ENCODE measurements at regions not wholly inside any gene's neighbourhood (a gene's known extent, or its start where the extent isn't known, plus 50 kb on each side); places are given as distances from the start of the nearest gene placed in this dataset.

DNA sequence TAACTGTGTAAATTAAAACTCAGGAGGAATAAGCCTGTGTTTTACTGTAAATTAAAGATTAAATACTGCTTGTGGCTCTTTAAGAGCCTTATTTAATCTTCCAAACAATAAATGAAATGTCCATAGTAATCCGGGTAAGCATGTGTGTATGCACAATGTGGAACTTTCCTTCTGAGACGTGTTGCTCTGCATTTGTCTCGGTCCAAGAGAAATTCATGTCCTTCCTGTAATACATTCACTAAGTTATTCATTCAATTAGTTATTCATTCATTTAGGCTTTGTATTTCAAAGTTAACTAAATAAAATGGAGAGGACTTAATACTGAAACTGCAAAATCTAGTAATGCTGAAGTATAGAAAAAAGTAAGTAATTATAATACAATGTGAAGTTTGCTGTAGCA lies 2728.8 kb downstream of the PCDH7 start:
- H3K79me2 ChIP-seq = no peaks in the 10 kb centered on the region
- TF ChIP-seq EZH2 (IDR thresholded peaks at IDR 0.05; ENCODE audit: borderline replicate concordance) = no peak
- no peak for TF ChIP-seq CTCF (IDR thresholded peaks at IDR 0.05; ENCODE audit: poor library complexity)
- TF ChIP-seq EZH2phosphoT487 (IDR thresholded peaks at IDR 0.05; ENCODE audit: low read depth, severe bottlenecking, unreplicated experiment) = no peak
- H3K9me2 ChIP-seq (replicated peaks; ENCODE audit: insufficient read depth) = no peaks in the 10 kb centered on the region
- H3K4me3 ChIP-seq = no peak overlapping the region
- H3K4me1 ChIP-seq (ENCODE audit: insufficient read depth) = no peaks in the 10 kb centered on the region
- H3K4me2 ChIP-seq = no peak overlapping the region
- DNase-seq (ENCODE audit: low spot score) = no peak
- H3K36me3 ChIP-seq (replicated peaks; ENCODE audit: insufficient read depth, low read depth) = no peaks in the 10 kb centered on the region
- no peaks in the 10 kb centered on the region for H4K20me1 ChIP-seq (ENCODE audit: insufficient read depth, poor library complexity, severe bottlenecking)
- H3K27me3 ChIP-seq = no peaks in the 10 kb centered on the region
- H3K27ac ChIP-seq = no peak overlapping the region
- no peak overlapping the region for H2AFZ ChIP-seq
- 77% methylated on average over 3 of the region's 3 CpGs for WGBS (ENCODE audit: low lambda C conversion rate, missing lambda C conversion rate)
- no peaks in the 10 kb centered on the region for H3K9me3 ChIP-seq (ENCODE audit: low read depth)

- H3K27ac ChIP-seq = no peak overlapping the region
- H3K4me2 ChIP-seq = no peak overlapping the region
- no peak for TF ChIP-seq EZH2phosphoT487 (IDR thresholded peaks at IDR 0.05; ENCODE audit: low read depth, severe bottlenecking, unreplicated experiment)
- no peak for TF ChIP-seq EZH2 (IDR thresholded peaks at IDR 0.05; ENCODE audit: borderline replicate concordance)
- no peak for TF ChIP-seq CTCF (IDR thresholded peaks at IDR 0.05; ENCODE audit: poor library complexity)
- no peaks in the 10 kb centered on the region for H3K4me1 ChIP-seq (ENCODE audit: insufficient read depth)
- no peaks in the 10 kb centered on the region for H3K9me2 ChIP-seq (replicated peaks; ENCODE audit: insufficient read depth)
- no peak for DNase-seq (ENCODE audit: low spot score)
- no peaks in the 10 kb centered on the region for H3K27me3 ChIP-seq
- no peaks in the 10 kb centered on the region for H3K36me3 ChIP-seq (replicated peaks; ENCODE audit: insufficient read depth, low read depth)
- no peak overlapping the region for H2AFZ ChIP-seq
- no peaks in the 10 kb centered on the region for H3K79me2 ChIP-seq
- no peaks in the 10 kb centered on the region for H4K20me1 ChIP-seq (ENCODE audit: insufficient read depth, poor library complexity, severe bottlenecking)
- no peaks in the 10 kb centered on the region for H3K9me3 ChIP-seq (ENCODE audit: low read depth)
- no peak overlapping the region for H3K4me3 ChIP-seq
Observed at GRCh38 chr4:33453436-33453835, 2733.3 kb downstream of the PCDH7 start.

- whole genome bisulfite sequencing (ENCODE audit: low lambda C conversion rate, missing lambda C conversion rate) = 96% methylated on average over 1 of the region's 1 CpG
- Histone ChIP-seq H3K4me1 (ENCODE audit: insufficient read depth) (no peaks in the 10 kb centered on the region), H3K4me3 (no peak overlapping the region), H3K36me3 (replicated peaks; ENCODE audit: insufficient read depth, low read depth) (no peaks in the 10 kb centered on the region), H3K9me3 (ENCODE audit: low read depth) (no peaks in the 10 kb centered on the region), H2AFZ (no peak overlapping the region), H4K20me1 (ENCODE audit: insufficient read depth, poor library complexity, severe bottlenecking) (no peaks in the 10 kb centered on the region), H3K9me2 (replicated peaks; ENCODE audit: insufficient read depth) (no peaks in the 10 kb centered on the region), H3K27ac (no peak overlapping the region), H3K79me2 (no peaks in the 10 kb centered on the region), H3K4me2 (no peak overlapping the region), H3K27me3 (no peaks in the 10 kb centered on the region)
- DNase-seq (ENCODE audit: low spot score) = no peak
- no peak for TF ChIP-seq EZH2phosphoT487 (IDR thresholded peaks at IDR 0.05; ENCODE audit: low read depth, severe bottlenecking, unreplicated experiment)
- no peak for TF ChIP-seq EZH2 (IDR thresholded peaks at IDR 0.05; ENCODE audit: borderline replicate concordance)
- no peak for TF ChIP-seq CTCF (IDR thresholded peaks at IDR 0.05; ENCODE audit: poor library complexity)
Observed at GRCh38 chr4:33453916-33454315, 2733.7 kb downstream of the PCDH7 start.

- Histone ChIP-seq H3K4me3 (no peak overlapping the region), H3K9me2 (replicated peaks; ENCODE audit: insufficient read depth) (no peaks in the 10 kb centered on the region), H3K36me3 (replicated peaks; ENCODE audit: insufficient read depth, low read depth) (no peaks in the 10 kb centered on the region), H3K4me1 (ENCODE audit: insufficient read depth) (no peaks in the 10 kb centered on the region), H3K27ac (no peak overlapping the region), H3K9me3 (ENCODE audit: low read depth) (no peaks in the 10 kb centered on the region), H3K79me2 (no peaks in the 10 kb centered on the region), H3K4me2 (no peak overlapping the region), H4K20me1 (ENCODE audit: insufficient read depth, poor library complexity, severe bottlenecking) (no peaks in the 10 kb centered on the region), H3K27me3 (no peaks in the 10 kb centered on the region), H2AFZ (no peak overlapping the region)
- TF ChIP-seq CTCF (IDR thresholded peaks at IDR 0.05; ENCODE audit: poor library complexity) = no peak
- TF ChIP-seq EZH2phosphoT487 (IDR thresholded peaks at IDR 0.05; ENCODE audit: low read depth, severe bottlenecking, unreplicated experiment) = no peak
- TF ChIP-seq EZH2 (IDR thresholded peaks at IDR 0.05; ENCODE audit: borderline replicate concordance) = no peak
- DNase-seq (ENCODE audit: low spot score) = no peak
Observed at GRCh38 chr4:33465565-33465964, 2745.4 kb downstream of the PCDH7 start.
